ENCODE measurements at regions not wholly inside any gene's neighbourhood (a gene's known extent, or its start where the extent isn't known, plus 50 kb on each side); places are given as distances from the start of the nearest gene placed in this dataset.

GRCh38 chr6:54646069-54646950 lies 200.3 kb upstream of the FAM83B start:
- no peak for TF ChIP-seq ZNF639 (CRISPR knock-in tag; conservative IDR thresholded peaks at IDR 0.05 in 1 of 2, IDR thresholded peaks at IDR 0.05 in 1 of 2)
- TF ChIP-seq CREB1 (IDR thresholded peaks at IDR 0.05) = no peak
- no peak for TF ChIP-seq CREB1 (CRISPR knock-in tag; IDR thresholded peaks at IDR 0.05)
